ENCODE measurements at regions not wholly inside any gene's neighbourhood (a gene's known extent, or its start where the extent isn't known, plus 50 kb on each side); places are given as distances from the start of the nearest gene placed in this dataset.

GRCh38 chr18:78293540-78293939, 686.1 kb upstream of the SALL3 start:
- no peaks in the 10 kb centered on the region for H3K27me3 ChIP-seq
- no peak for DNase-seq
- no peak overlapping the region for H3K4me3 ChIP-seq
- H3K9me3 ChIP-seq = no peaks in the 10 kb centered on the region
- 5 to 13% methylated on average over 11 to 16 of the region's 16 CpGs for WGBS, 2 donors
- TF ChIP-seq POLR2A (IDR thresholded peaks at IDR 0.05) (no peak), CTCF (IDR thresholded peaks at IDR 0.05) (no peak)
- no peaks in the 10 kb centered on the region for H3K4me1 ChIP-seq
- H3K27ac ChIP-seq = no peak overlapping the region
- no peaks in the 10 kb centered on the region for H3K36me3 ChIP-seq (ENCODE audit: low read depth, missing control alignments)
- intact Hi-C loops (cut with DNase I; ENCODE audit: low total_unique reads) = no loop called here

GRCh38 chr18:78293940-78294541, 685.6 kb upstream of the SALL3 start:
- H3K27ac ChIP-seq = no peak overlapping the region
- WGBS, 2 donors = 26 to 29% methylated on average over 13 to 15 of the region's 15 CpGs
- no peak overlapping the region for H3K4me3 ChIP-seq
- no peak for DNase-seq
- intact Hi-C loops (cut with DNase I; ENCODE audit: low total_unique reads) = no loop called here
- H3K36me3 ChIP-seq (ENCODE audit: low read depth, missing control alignments) = no peaks in the 10 kb centered on the region
- no peaks in the 10 kb centered on the region for H3K9me3 ChIP-seq
- no peaks in the 10 kb centered on the region for H3K4me1 ChIP-seq
- H3K27me3 ChIP-seq = no peaks in the 10 kb centered on the region
- TF ChIP-seq CTCF (IDR thresholded peaks at IDR 0.05) (no peak), POLR2A (IDR thresholded peaks at IDR 0.05) (no peak)

- 75 to 76% methylated on average over 8 of the region's 8 CpGs for WGBS, 2 donors
Observed at GRCh38 chr18:78295262-78295661, 684.4 kb upstream of the SALL3 start.

GRCh38 chr18:78296166-78296565, 683.5 kb upstream of the SALL3 start:
- Histone ChIP-seq H3K27me3 (no peaks in the 10 kb centered on the region), H3K36me3 (ENCODE audit: low read depth, missing control alignments) (no peaks in the 10 kb centered on the region), H3K4me1 (no peaks in the 10 kb centered on the region), H3K27ac (no peak overlapping the region), H3K4me3 (no peak overlapping the region), H3K9me3 (no peaks in the 10 kb centered on the region)
- no peak for DNase-seq
- intact Hi-C loops (cut with DNase I; ENCODE audit: low total_unique reads) = no loop called here
- 55 to 64% methylated on average over 13 of the region's 13 CpGs for WGBS, 2 donors
- TF ChIP-seq POLR2A (IDR thresholded peaks at IDR 0.05) (no peak), CTCF (IDR thresholded peaks at IDR 0.05) (no peak)

More at GRCh38 chr18:78295262-78295661, 684.4 kb upstream of the SALL3 start:
- Histone ChIP-seq H3K9me3 (no peaks in the 10 kb centered on the region), H3K27me3 (no peaks in the 10 kb centered on the region), H3K4me3 (no peak overlapping the region), H3K36me3 (ENCODE audit: low read depth, missing control alignments) (no peaks in the 10 kb centered on the region), H3K4me1 (no peaks in the 10 kb centered on the region), H3K27ac (no peak overlapping the region)
- intact Hi-C loops (cut with DNase I; ENCODE audit: low total_unique reads) = no loop called here
- DNase-seq = no peak
- TF ChIP-seq POLR2A (IDR thresholded peaks at IDR 0.05) (no peak), CTCF (IDR thresholded peaks at IDR 0.05) (no peak)

GRCh38 chr18:78297048-78297447, 682.6 kb upstream of the SALL3 start:
- WGBS, 2 donors = 82 to 96% methylated on average over 10 of the region's 10 CpGs

More at GRCh38 chr18:78297048-78297447, 682.6 kb upstream of the SALL3 start:
- Histone ChIP-seq H3K27me3 (no peaks in the 10 kb centered on the region), H3K9me3 (no peaks in the 10 kb centered on the region), H3K36me3 (ENCODE audit: low read depth, missing control alignments) (no peaks in the 10 kb centered on the region), H3K27ac (no peak overlapping the region), H3K4me1 (no peaks in the 10 kb centered on the region), H3K4me3 (no peak overlapping the region)
- TF ChIP-seq CTCF (IDR thresholded peaks at IDR 0.05) (no peak), POLR2A (IDR thresholded peaks at IDR 0.05) (no peak)
- intact Hi-C loops (cut with DNase I; ENCODE audit: low total_unique reads) = no loop called here
- no peak for DNase-seq
